Gastroesophageal sphincter (tissue), 3 donors: ENCODE measurements at regions not wholly inside any gene's neighbourhood (a gene's known extent, or its start where the extent isn't known, plus 50 kb on each side); places are given as distances from the start of the nearest gene placed in this dataset.

Experiments used
- EP300 ChIP-seq: sonication (generic); formaldehyde crosslinking; IDR thresholded peaks from one replicate; pipeline ENCODE4 v1.6.1; 2017; ENCODE audit warnings: antibody characterized with exemption, mild to moderate bottlenecking
- POLR2A ChIP-seq, 2 donors: fragments of 450-650 bp; IDR thresholded peaks; one replicate each; pipeline ENCODE4 v1.6.1; 2017; ENCODE audit warnings: antibody characterized with exemption in 2 of 2, mild to moderate bottlenecking in 2 of 2, moderate library complexity in 1 of 2
- POLR2AphosphoS5 ChIP-seq: sonication (generic); formaldehyde crosslinking; IDR thresholded peaks from one replicate; pipeline ENCODE4 v1.6.1; 2017; ENCODE audit warnings: antibody characterized with exemption
- TF ChIP-seq, protein P1 (sequence below), 4 experiments: fragments of 200-600 bp in 2 of 4; fragments of 450-650 bp in 2 of 4; sonication (generic) in 1 of 4; IDR thresholded peaks; one replicate each; pipeline ENCODE4 v1.5.1; 2017 to 2019; ENCODE audit warnings: antibody characterized with exemption in 4 of 4, mild to moderate bottlenecking in 2 of 4, moderate library complexity in 2 of 4

DNA sequence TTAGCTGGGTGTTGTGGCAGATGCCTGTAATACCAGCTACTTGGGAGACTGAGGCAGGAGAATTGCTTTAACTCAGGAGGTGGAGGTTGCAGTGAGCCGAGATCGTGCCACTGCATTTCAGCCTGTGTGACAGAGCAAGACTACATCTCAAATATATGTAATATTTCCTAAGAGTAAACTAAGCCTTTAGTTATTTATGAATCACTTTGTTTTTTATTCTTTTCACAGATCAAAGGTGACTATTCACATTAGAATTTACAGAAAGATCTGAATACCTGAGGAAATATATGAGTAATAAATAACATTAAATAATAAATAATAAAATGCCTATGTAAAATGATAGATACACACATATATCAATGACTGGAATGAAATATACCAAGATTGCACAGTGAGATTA lies 630.8 kb upstream of the IMPG1 start:
- TF ChIP-seq POLR2AphosphoS5 (no peak), EP300 (no peak), POLR2A (IDR thresholded peaks at IDR 0.05) (no peak)
- TF ChIP-seq, protein P1, sequence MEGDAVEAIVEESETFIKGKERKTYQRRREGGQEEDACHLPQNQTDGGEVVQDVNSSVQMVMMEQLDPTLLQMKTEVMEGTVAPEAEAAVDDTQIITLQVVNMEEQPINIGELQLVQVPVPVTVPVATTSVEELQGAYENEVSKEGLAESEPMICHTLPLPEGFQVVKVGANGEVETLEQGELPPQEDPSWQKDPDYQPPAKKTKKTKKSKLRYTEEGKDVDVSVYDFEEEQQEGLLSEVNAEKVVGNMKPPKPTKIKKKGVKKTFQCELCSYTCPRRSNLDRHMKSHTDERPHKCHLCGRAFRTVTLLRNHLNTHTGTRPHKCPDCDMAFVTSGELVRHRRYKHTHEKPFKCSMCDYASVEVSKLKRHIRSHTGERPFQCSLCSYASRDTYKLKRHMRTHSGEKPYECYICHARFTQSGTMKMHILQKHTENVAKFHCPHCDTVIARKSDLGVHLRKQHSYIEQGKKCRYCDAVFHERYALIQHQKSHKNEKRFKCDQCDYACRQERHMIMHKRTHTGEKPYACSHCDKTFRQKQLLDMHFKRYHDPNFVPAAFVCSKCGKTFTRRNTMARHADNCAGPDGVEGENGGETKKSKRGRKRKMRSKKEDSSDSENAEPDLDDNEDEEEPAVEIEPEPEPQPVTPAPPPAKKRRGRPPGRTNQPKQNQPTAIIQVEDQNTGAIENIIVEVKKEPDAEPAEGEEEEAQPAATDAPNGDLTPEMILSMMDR (IDR thresholded peaks at IDR 0.05), result no peak
